ENCODE measurements at regions not wholly inside any gene's neighbourhood (a gene's known extent, or its start where the extent isn't known, plus 50 kb on each side); places are given as distances from the start of the nearest gene placed in this dataset.

DNA sequence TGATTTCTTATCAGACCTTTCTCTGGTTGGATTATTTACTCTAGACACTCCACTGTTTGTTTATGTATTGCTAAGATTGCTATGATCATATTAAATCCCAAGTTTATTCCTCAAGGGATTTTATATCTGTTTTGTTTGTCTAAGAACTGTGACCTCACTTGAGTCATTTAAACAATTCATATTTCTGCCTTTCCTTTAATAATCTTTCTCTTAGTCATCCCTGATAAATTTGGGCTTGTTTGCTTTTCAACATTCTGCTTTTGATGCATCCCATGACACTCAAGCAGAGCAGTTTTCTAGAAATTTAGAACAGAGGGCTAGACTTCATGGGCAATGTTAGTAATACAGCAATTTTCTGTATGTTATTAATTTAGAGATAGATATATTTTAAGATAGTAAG lies 231.6 kb upstream of the TNC start:
- Histone ChIP-seq H3K36me3 (replicated peaks in 1 of 2; ENCODE audit: control insufficient read depth in 1 of 2, insufficient read depth in 2 of 2, low read length in 1 of 2) (no peaks in the 10 kb centered on the region), H3K27me3 (ENCODE audit: insufficient read depth) (no peaks in the 10 kb centered on the region), H3F3A (replicated peaks; ENCODE audit: insufficient read depth) (peaks cover 9% of the 10 kb centered on the region), H3K9me3 (no peaks in the 10 kb centered on the region), H2AFZ (ENCODE audit: low read depth) (no peak overlapping the region), H3K4me3 (ENCODE audit: low read depth in 2 of 2, low read length in 1 of 2) (no peak overlapping the region), H3K9me2 (no peaks in the 10 kb centered on the region), H3K9ac (no peak overlapping the region), H3K4me2 (no peak overlapping the region), H4K20me1 (ENCODE audit: insufficient read depth) (no peaks in the 10 kb centered on the region), H3K27ac (ENCODE audit: low read depth in 2 of 2, low read length in 1 of 2) (peak overlapping the region in 1 of 2 experiments; percentile 48; a peak in 2 of 4 replicates), H3K79me2 (ENCODE audit: insufficient read depth) (no peaks in the 10 kb centered on the region), H3K4me1 (ENCODE audit: control insufficient read depth in 1 of 2, insufficient read depth in 2 of 2, low read depth in 1 of 2, low read length in 1 of 2) (no peaks in the 10 kb centered on the region)
- peak; percentile 72 for TF ChIP-seq TCF12 (IDR thresholded peaks at IDR 0.05)
- TF ChIP-seq FOSL2 (IDR thresholded peaks at IDR 0.05; ENCODE audit: borderline replicate concordance, low read depth): peak; percentile 55; the same call in 1 of the 2 replicates
- TF ChIP-seq CHD2 (IDR thresholded peaks at IDR 0.05; ENCODE audit: low read length, partially characterized antibody): no peak
- TF ChIP-seq, protein P1, sequence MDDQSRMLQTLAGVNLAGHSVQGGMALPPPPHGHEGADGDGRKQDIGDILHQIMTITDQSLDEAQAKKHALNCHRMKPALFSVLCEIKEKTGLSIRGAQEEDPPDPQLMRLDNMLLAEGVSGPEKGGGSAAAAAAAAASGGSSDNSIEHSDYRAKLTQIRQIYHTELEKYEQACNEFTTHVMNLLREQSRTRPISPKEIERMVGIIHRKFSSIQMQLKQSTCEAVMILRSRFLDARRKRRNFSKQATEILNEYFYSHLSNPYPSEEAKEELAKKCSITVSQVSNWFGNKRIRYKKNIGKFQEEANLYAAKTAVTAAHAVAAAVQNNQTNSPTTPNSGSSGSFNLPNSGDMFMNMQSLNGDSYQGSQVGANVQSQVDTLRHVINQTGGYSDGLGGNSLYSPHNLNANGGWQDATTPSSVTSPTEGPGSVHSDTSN (IDR thresholded peaks at IDR 0.05): peak; percentile 35; the same call in 1 of the 2 replicates
- TF ChIP-seq, protein P2, sequence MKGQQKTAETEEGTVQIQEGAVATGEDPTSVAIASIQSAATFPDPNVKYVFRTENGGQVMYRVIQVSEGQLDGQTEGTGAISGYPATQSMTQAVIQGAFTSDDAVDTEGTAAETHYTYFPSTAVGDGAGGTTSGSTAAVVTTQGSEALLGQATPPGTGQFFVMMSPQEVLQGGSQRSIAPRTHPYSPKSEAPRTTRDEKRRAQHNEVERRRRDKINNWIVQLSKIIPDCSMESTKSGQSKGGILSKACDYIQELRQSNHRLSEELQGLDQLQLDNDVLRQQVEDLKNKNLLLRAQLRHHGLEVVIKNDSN (IDR thresholded peaks at IDR 0.05; ENCODE audit: borderline replicate concordance, low read depth): no peak
- TF ChIP-seq RXRA (IDR thresholded peaks at IDR 0.05; ENCODE audit: borderline replicate concordance, low read depth): 0 out of 2 replicates have a peak, but pooled peaks have one; percentile 14
- no peak for TF ChIP-seq GATA2 (CRISPR knock-in tag; IDR thresholded peaks at IDR 0.05)
- peak; percentile 39; the same call in 1 of the 2 replicates for TF ChIP-seq JUND (IDR thresholded peaks at IDR 0.05)
- no peak for DNase-seq
- CTCF ChIA-PET: interaction anchor here (0.7 kb wide), 1 partner anchor 15 kb away, joined by 3 read pairs; no protein-coding TSS in a partner anchor
- POLR2A ChIA-PET: no interaction called here

DNA sequence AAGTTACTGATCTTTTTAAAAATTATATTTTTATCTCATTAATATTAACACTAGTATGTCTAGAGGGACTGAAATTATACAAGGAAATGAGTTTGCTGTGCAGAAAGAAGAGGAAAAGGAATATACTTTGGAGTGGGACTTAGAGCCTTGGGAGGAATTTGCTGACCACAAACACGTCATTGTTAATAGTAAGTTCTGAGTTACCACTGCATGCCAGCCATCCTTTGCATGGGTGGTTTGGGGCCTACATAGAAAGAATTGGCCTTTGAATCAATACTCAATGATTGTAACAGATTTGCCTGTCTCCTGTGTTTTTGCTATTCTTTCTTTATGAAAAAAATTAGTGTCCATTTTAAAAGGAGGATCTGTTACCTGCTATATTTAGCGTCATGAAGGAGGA lies 232.6 kb upstream of the TNC start:
- no peaks in the 10 kb centered on the region for H3K27me3 ChIP-seq (ENCODE audit: insufficient read depth)
- H3K4me2 ChIP-seq: no peak overlapping the region
- no peaks in the 10 kb centered on the region for H3K9me3 ChIP-seq
- CTCF ChIA-PET: interaction anchor here (0.7 kb wide), 1 partner anchor 936 kb away, joined by 3 read pairs; no protein-coding TSS in a partner anchor
- POLR2A ChIA-PET: no interaction called here
- DNase-seq: no peak
- H3K36me3 ChIP-seq (replicated peaks in 1 of 2; ENCODE audit: control insufficient read depth in 1 of 2, insufficient read depth in 2 of 2, low read length in 1 of 2): no peaks in the 10 kb centered on the region
- no peak overlapping the region for H3K4me3 ChIP-seq (ENCODE audit: low read depth in 2 of 2, low read length in 1 of 2)
- no peaks in the 10 kb centered on the region for H3K4me1 ChIP-seq (ENCODE audit: control insufficient read depth in 1 of 2, insufficient read depth in 2 of 2, low read depth in 1 of 2, low read length in 1 of 2)
- H4K20me1 ChIP-seq (ENCODE audit: insufficient read depth): no peaks in the 10 kb centered on the region
- no peak overlapping the region for H3K9ac ChIP-seq
- TF ChIP-seq RAD21 (IDR thresholded peaks at IDR 0.05; ENCODE audit: low read length): no peak
- no peak for TF ChIP-seq NRF1 (IDR thresholded peaks at IDR 0.05; ENCODE audit: low read depth, low read length)
- TF ChIP-seq RXRA (IDR thresholded peaks at IDR 0.05; ENCODE audit: borderline replicate concordance, low read depth): no peak
- TF ChIP-seq, protein P3, sequence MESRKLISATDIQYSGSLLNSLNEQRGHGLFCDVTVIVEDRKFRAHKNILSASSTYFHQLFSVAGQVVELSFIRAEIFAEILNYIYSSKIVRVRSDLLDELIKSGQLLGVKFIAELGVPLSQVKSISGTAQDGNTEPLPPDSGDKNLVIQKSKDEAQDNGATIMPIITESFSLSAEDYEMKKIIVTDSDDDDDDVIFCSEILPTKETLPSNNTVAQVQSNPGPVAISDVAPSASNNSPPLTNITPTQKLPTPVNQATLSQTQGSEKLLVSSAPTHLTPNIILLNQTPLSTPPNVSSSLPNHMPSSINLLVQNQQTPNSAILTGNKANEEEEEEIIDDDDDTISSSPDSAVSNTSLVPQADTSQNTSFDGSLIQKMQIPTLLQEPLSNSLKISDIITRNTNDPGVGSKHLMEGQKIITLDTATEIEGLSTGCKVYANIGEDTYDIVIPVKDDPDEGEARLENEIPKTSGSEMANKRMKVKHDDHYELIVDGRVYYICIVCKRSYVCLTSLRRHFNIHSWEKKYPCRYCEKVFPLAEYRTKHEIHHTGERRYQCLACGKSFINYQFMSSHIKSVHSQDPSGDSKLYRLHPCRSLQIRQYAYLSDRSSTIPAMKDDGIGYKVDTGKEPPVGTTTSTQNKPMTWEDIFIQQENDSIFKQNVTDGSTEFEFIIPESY (IDR thresholded peaks at IDR 0.05; ENCODE audit: borderline replicate concordance, low read depth): no peak
- no peak for TF ChIP-seq TEAD4 (IDR thresholded peaks at IDR 0.05; ENCODE audit: borderline replicate concordance, insufficient read depth)
- TF ChIP-seq POLR2AphosphoS5 (IDR thresholded peaks at IDR 0.05; ENCODE audit: low read depth, low read length): no peak
- TF ChIP-seq NFIC (IDR thresholded peaks at IDR 0.05; ENCODE audit: borderline replicate concordance): no peak
- no peak for TF ChIP-seq FOXM1 (IDR thresholded peaks at IDR 0.05; ENCODE audit: low read depth)
- no peak for TF ChIP-seq EP300 (IDR thresholded peaks at IDR 0.05; ENCODE audit: borderline replicate concordance in 1 of 2, low read depth in 1 of 2, low read length in 1 of 2)
- no peak for TF ChIP-seq RFX5 (IDR thresholded peaks at IDR 0.05; ENCODE audit: low read length)
- TF ChIP-seq, protein P4, sequence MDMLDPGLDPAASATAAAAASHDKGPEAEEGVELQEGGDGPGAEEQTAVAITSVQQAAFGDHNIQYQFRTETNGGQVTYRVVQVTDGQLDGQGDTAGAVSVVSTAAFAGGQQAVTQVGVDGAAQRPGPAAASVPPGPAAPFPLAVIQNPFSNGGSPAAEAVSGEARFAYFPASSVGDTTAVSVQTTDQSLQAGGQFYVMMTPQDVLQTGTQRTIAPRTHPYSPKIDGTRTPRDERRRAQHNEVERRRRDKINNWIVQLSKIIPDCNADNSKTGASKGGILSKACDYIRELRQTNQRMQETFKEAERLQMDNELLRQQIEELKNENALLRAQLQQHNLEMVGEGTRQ (IDR thresholded peaks at IDR 0.05; ENCODE audit: borderline replicate concordance, low read depth, low read length): no peak
- no peak for TF ChIP-seq ELF1 (IDR thresholded peaks at IDR 0.05)
- no peaks in the 10 kb centered on the region for H3K79me2 ChIP-seq (ENCODE audit: insufficient read depth)
- peaks cover 9% of the 10 kb centered on the region for H3F3A ChIP-seq (replicated peaks; ENCODE audit: insufficient read depth)
- WGBS (ENCODE audit: low lambda C conversion rate): 96% methylated on average over 2 of the region's 2 CpGs
- no peak overlapping the region for H2AFZ ChIP-seq (ENCODE audit: low read depth)
- H3K9me2 ChIP-seq: no peaks in the 10 kb centered on the region
- peak overlapping the region in 1 of 2 experiments; percentile 48; a peak in 1 of 4 replicates for H3K27ac ChIP-seq (ENCODE audit: low read depth in 2 of 2, low read length in 1 of 2)

Data from SK-N-SH (cell line).